ENCODE measurements at regions not wholly inside any gene's neighbourhood (a gene's known extent, or its start where the extent isn't known, plus 50 kb on each side); places are given as distances from the start of the nearest gene placed in this dataset.

- Histone ChIP-seq H3K9me3 (ENCODE audit: control insufficient read depth in 4 of 4, low read length in 3 of 4) (no peaks in the 10 kb centered on the region), H3K27me3 (ENCODE audit: control insufficient read depth in 4 of 4, insufficient read depth in 4 of 4, low read length in 3 of 4) (no peaks in the 10 kb centered on the region), H3K4me3 (ENCODE audit: low read depth in 1 of 3, low read length in 3 of 3) (no peak overlapping the region), H3K4me1 (ENCODE audit: control insufficient read depth in 4 of 4, insufficient read depth in 4 of 4, low read length in 3 of 4) (no peaks in the 10 kb centered on the region), H3K27ac (ENCODE audit: low read depth in 1 of 2, low read length in 2 of 2) (no peak overlapping the region), H3K36me3 (ENCODE audit: control insufficient read depth in 4 of 4, insufficient read depth in 3 of 4, low read depth in 1 of 4, low read length in 3 of 4) (no peaks in the 10 kb centered on the region), H3K9ac (ENCODE audit: low read depth in 1 of 2, low read length in 2 of 2) (no peak overlapping the region)
- WGBS, result 70% methylated on average over 9 of the region's 9 CpGs
- DNase-seq (ENCODE audit: low spot score), result no peak
- no peak for TF ChIP-seq FOXA2 (IDR thresholded peaks at IDR 0.05)
- no peak for TF ChIP-seq NR2F2 (IDR thresholded peaks at IDR 0.05)
- TF ChIP-seq RAD21 (IDR thresholded peaks at IDR 0.05), result no peak
- TF ChIP-seq TAF1 (conservative IDR thresholded peaks at IDR 0.05), result no peak
- no peak for TF ChIP-seq FOXA1 (IDR thresholded peaks at IDR 0.05)
- no peak for TF ChIP-seq RXRA (IDR thresholded peaks at IDR 0.05)
- TF ChIP-seq CTCF (IDR thresholded peaks at IDR 0.05; ENCODE audit: low read depth, low read length, missing input control), result no peak
- TF ChIP-seq HNF4G (IDR thresholded peaks at IDR 0.05), result no peak
- no peak for TF ChIP-seq HNF4A (conservative IDR thresholded peaks at IDR 0.05)
- no peak for TF ChIP-seq JUND (IDR thresholded peaks at IDR 0.05)
- no peak for TF ChIP-seq MAX (IDR thresholded peaks at IDR 0.05)
- TF ChIP-seq ZBTB33 (IDR thresholded peaks at IDR 0.05), result no peak
- TF ChIP-seq REST (IDR thresholded peaks at IDR 0.05), result no peak
- no peak for TF ChIP-seq EGR1 (IDR thresholded peaks at IDR 0.05; ENCODE audit: low read depth in 2 of 2)
- TF ChIP-seq YY1 (IDR thresholded peaks at IDR 0.05), result no peak
These were observed 110.7 kb upstream of the CTSC start for GRCh38 chr11:88448131-88448670.

GRCh38 chr11:88447281-88447680 is 109.7 kb upstream of the CTSC start:
- TF ChIP-seq CTCF (IDR thresholded peaks at IDR 0.05; ENCODE audit: low read depth, low read length, missing input control) (no peak), RXRA (IDR thresholded peaks at IDR 0.05) (no peak), NR2F2 (IDR thresholded peaks at IDR 0.05) (no peak), EGR1 (IDR thresholded peaks at IDR 0.05; ENCODE audit: low read depth in 2 of 2) (no peak)
- Histone ChIP-seq H3K4me3 (ENCODE audit: low read depth in 1 of 3, low read length in 3 of 3) (no peak overlapping the region), H3K4me1 (ENCODE audit: control insufficient read depth in 4 of 4, insufficient read depth in 4 of 4, low read length in 3 of 4) (no peaks in the 10 kb centered on the region), H3K9ac (ENCODE audit: low read depth in 1 of 2, low read length in 2 of 2) (no peak overlapping the region), H3K36me3 (ENCODE audit: control insufficient read depth in 4 of 4, insufficient read depth in 3 of 4, low read depth in 1 of 4, low read length in 3 of 4) (no peaks in the 10 kb centered on the region), H3K27me3 (ENCODE audit: control insufficient read depth in 4 of 4, insufficient read depth in 4 of 4, low read length in 3 of 4) (no peaks in the 10 kb centered on the region), H3K27ac (ENCODE audit: low read depth in 1 of 2, low read length in 2 of 2) (no peak overlapping the region), H3K9me3 (ENCODE audit: control insufficient read depth in 4 of 4, low read length in 3 of 4) (no peaks in the 10 kb centered on the region)
- no peak for DNase-seq (ENCODE audit: low spot score)
- WGBS, result 79% methylated on average over 1 of the region's 1 CpG
